ENCODE measurements at regions not wholly inside any gene's neighbourhood (a gene's known extent, or its start where the extent isn't known, plus 50 kb on each side); places are given as distances from the start of the nearest gene placed in this dataset.

GRCh38 chr12:127957001-127957660 is 309.8 kb upstream of the TMEM132C start:
- Histone ChIP-seq H3K79me1 (ENCODE audit: insufficient read depth, low read depth, low read length, poor library complexity, severe bottlenecking) (no peaks in the 10 kb centered on the region), H3K27ac (ENCODE audit: insufficient read length, low read depth, low read length) (no peak overlapping the region), H3K79me2 (ENCODE audit: insufficient read depth, low read length) (no peaks in the 10 kb centered on the region), H3K14ac (ENCODE audit: insufficient read depth, low read length) (no peak overlapping the region), H2BK15ac (ENCODE audit: low read depth, low read length) (no peak overlapping the region), H3K56ac (ENCODE audit: insufficient read length, low read depth, low read length) (no peak overlapping the region), H3K27me3 (ENCODE audit: insufficient read depth, low read length) (no peaks in the 10 kb centered on the region), H3K23me2 (ENCODE audit: insufficient read length, low read depth, low read length, poor library complexity, severe bottlenecking) (no peaks in the 10 kb centered on the region), H2BK20ac (ENCODE audit: low read depth, low read length, poor library complexity, severe bottlenecking) (no peak overlapping the region), H2BK5ac (ENCODE audit: insufficient read length, low read length) (no peak overlapping the region), H4K20me1 (ENCODE audit: control insufficient read depth, insufficient read depth, insufficient read length) (no peaks in the 10 kb centered on the region), H3K4me1 (ENCODE audit: insufficient read depth, low read length) (no peaks in the 10 kb centered on the region), H2AFZ (ENCODE audit: low read length) (no peak overlapping the region), H3K4me2 (ENCODE audit: insufficient read depth, insufficient read length, low read length) (no peak overlapping the region), H3K4ac (ENCODE audit: low read depth, low read length) (no peak overlapping the region), H3K23ac (ENCODE audit: insufficient read length, low read depth, low read length) (no peak overlapping the region), H3T11ph (ENCODE audit: low read length) (no peak overlapping the region), H3K9ac (ENCODE audit: extremely low read depth, insufficient read length, low read length) (no peak overlapping the region), H2AK5ac (ENCODE audit: insufficient read length, low read length) (no peak overlapping the region), H3K9me3 (ENCODE audit: control insufficient read depth, low read depth, low read length) (no peaks in the 10 kb centered on the region), H3K18ac (ENCODE audit: insufficient read length, low read depth, low read length) (no peak overlapping the region), H4K8ac (replicated peaks; ENCODE audit: insufficient read length, low read depth, low read length) (no peak overlapping the region), H2BK12ac (ENCODE audit: insufficient read length, low read depth, low read length) (no peak overlapping the region), H4K5ac (ENCODE audit: insufficient read length, low read depth, low read length) (no peak overlapping the region), H4K91ac (ENCODE audit: insufficient read length, low read depth, low read length) (no peak overlapping the region), H2BK120ac (ENCODE audit: low read depth, low read length, poor library complexity, severe bottlenecking) (no peak overlapping the region)
- no peak for DNase-seq
- Mint-ChIP-seq H3K9me3 (no peaks in the 10 kb centered on the region), H3K27ac (no peak overlapping the region), H3K4me3 (no peak overlapping the region), H3K4me1 (no peaks in the 10 kb centered on the region), H3K27me3 (ENCODE audit: low read depth) (peaks cover 5% of the 10 kb centered on the region; the same call in 1 of the 2 replicates), H3K36me3 (ENCODE audit: insufficient read depth in 1 of 3, low read depth in 3 of 3) (no peaks in the 10 kb centered on the region)
- TF ChIP-seq CTCF (conservative IDR thresholded peaks at IDR 0.05): no peak
- WGBS (ENCODE audit: extremely low coverage, insufficient read length, low lambda C conversion rate): no CpG with 5 or more reads among the region's 5 CpGs

Measured in H9 (cell line).